Stimulated activated CD4-positive, alpha-beta T cell treated with anti-CD3 and anti-CD28 coated beads, Interleukin-4, amount 100 ng/mL, for 1 hour (primary cell): ENCODE measurements at regions not wholly inside any gene's neighbourhood (a gene's known extent, or its start where the extent isn't known, plus 50 kb on each side); places are given as distances from the start of the nearest gene placed in this dataset.
"Not testable (repeated sequence)": the region's sequence is repeated elsewhere in the genome, so short reads cannot be mapped to it uniquely, and the experiment has no call there.

Source experiments
- DNase-seq: peaks from one replicate; pipeline ENCODE4 v3.0.0-alpha.2; 2020

GRCh38 chr12:114500775-114501473, 95.0 kb upstream of the TBX5 start:
- no peak for DNase-seq

GRCh38 chr12:114500131-114500530, 94.2 kb upstream of the TBX5 start:
- DNase-seq: no peak

GRCh38 chr12:114499338-114499737, 93.4 kb upstream of the TBX5 start:
- no peak for DNase-seq

GRCh38 chr12:114491916-114492315, 86.0 kb upstream of the TBX5 start:
- no peak for DNase-seq

- not testable (repeated sequence) for DNase-seq
Observed at GRCh38 chr12:114484822-114485459, 79.0 kb upstream of the TBX5 start.

- no peak for DNase-seq
Observed at GRCh38 chr12:114483996-114484395, 78.1 kb upstream of the TBX5 start.

GRCh38 chr12:114481200-114481535, 75.2 kb upstream of the TBX5 start:
- DNase-seq: no peak

GRCh38 chr12:114480337-114481199, 74.6 kb upstream of the TBX5 start:
- DNase-seq: no peak

GRCh38 chr12:114479831-114480230, 73.9 kb upstream of the TBX5 start:
- DNase-seq: no peak

GRCh38 chr12:114478865-114479264, 72.9 kb upstream of the TBX5 start:
- no peak for DNase-seq

GRCh38 chr12:114477989-114478395, 72.0 kb upstream of the TBX5 start:
- no peak for DNase-seq

GRCh38 chr12:114476159-114476558, 70.2 kb upstream of the TBX5 start:
- DNase-seq: no peak

- no peak for DNase-seq
Observed at GRCh38 chr12:114473717-114474116, 67.8 kb upstream of the TBX5 start.

GRCh38 chr12:114473018-114473417, 67.1 kb upstream of the TBX5 start:
- DNase-seq: no peak

GRCh38 chr12:114457620-114458019, 51.7 kb upstream of the TBX5 start:
- no peak for DNase-seq
